LNCaP clone FGC (cell line): ENCODE measurements at regions not wholly inside any gene's neighbourhood (a gene's known extent, or its start where the extent isn't known, plus 50 kb on each side); places are given as distances from the start of the nearest gene placed in this dataset.

Experiments
- DNase-seq: peaks from one replicate; pipeline ENCODE4 v3.0.0-alpha.2; 2011; ENCODE audit warnings: low read depth
- H3K4me3 ChIP-seq: 2 replicates; pipeline ENCODE4 v1.5.1; 2011; ENCODE audit warnings: mild to moderate bottlenecking, low read depth, low read length, control low read depth
- TF ChIP-seq, protein P1 (sequence below): IDR thresholded peaks from 2 replicates; pipeline ENCODE4 v1.5.1; 2012; ENCODE audit warnings: mild to moderate bottlenecking; ENCODE audit not compliant: control insufficient read depth, insufficient read depth; ENCODE audit errors: extremely low read depth

DNA sequence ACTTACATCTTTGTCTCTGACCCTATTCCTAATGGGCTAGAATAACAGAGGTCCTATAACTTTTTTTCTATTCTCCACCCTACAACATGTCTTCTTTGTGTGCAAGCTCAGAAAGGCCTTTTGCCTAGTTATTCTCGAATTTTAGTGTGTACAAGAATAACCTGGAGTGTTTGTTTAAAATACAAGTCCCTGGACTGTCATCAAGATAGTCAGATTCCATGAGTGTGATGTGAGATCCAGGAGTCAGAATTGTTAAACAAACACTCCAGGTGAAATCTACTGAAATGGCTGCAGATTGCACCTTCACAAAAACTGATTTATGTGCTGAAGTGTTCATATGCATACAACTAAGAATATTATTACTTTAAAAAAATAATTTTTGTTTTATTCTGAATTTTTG lies 114.4 kb upstream of the DIO2 start:
- H3K4me3 ChIP-seq: no peak overlapping the region
- DNase-seq: no peak
- TF ChIP-seq, protein P1, sequence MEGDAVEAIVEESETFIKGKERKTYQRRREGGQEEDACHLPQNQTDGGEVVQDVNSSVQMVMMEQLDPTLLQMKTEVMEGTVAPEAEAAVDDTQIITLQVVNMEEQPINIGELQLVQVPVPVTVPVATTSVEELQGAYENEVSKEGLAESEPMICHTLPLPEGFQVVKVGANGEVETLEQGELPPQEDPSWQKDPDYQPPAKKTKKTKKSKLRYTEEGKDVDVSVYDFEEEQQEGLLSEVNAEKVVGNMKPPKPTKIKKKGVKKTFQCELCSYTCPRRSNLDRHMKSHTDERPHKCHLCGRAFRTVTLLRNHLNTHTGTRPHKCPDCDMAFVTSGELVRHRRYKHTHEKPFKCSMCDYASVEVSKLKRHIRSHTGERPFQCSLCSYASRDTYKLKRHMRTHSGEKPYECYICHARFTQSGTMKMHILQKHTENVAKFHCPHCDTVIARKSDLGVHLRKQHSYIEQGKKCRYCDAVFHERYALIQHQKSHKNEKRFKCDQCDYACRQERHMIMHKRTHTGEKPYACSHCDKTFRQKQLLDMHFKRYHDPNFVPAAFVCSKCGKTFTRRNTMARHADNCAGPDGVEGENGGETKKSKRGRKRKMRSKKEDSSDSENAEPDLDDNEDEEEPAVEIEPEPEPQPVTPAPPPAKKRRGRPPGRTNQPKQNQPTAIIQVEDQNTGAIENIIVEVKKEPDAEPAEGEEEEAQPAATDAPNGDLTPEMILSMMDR: no peak

DNA sequence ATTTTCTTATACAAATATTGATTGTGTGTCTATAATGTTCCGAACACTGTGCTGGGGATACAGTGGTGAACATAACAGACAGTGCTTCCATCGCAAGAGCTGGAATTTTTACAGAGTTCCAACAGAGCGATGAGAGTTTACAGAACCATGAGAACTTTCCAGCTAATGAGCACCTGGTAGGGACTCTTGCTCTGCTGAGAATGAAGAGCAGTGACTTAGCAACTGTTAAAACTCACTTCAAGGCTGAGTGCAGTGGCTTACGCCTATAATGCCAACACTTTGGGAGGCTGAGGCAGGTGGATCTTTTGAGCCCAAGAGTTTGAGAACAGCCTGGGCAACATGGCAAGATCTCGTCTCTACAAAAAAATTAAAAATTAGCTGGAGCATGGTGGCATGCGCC lies 113.8 kb upstream of the DIO2 start:
- DNase-seq: no peak
- H3K4me3 ChIP-seq: no peak overlapping the region
- TF ChIP-seq, protein P1: no peak

DNA sequence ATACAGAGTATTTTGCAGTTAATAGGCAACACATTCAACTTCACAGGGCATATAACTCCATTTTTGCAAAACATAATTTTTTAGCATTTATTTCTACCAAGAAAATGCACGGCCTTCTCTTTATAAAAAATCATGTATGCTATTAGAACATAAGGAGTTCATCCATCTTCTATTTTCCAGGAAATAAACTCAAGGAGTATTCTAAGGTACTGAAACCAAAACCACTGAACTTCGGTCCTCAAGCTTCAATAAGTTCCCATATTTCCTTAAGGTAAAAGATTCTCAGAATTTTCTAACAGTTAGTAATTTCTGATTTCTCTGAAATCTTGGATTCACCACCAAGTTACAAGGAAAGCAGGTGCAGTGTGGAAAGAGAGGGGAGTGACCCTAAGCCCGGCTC lies 113.3 kb upstream of the DIO2 start:
- H3K4me3 ChIP-seq: no peak overlapping the region
- DNase-seq: no peak
- TF ChIP-seq, protein P1: no peak

DNA sequence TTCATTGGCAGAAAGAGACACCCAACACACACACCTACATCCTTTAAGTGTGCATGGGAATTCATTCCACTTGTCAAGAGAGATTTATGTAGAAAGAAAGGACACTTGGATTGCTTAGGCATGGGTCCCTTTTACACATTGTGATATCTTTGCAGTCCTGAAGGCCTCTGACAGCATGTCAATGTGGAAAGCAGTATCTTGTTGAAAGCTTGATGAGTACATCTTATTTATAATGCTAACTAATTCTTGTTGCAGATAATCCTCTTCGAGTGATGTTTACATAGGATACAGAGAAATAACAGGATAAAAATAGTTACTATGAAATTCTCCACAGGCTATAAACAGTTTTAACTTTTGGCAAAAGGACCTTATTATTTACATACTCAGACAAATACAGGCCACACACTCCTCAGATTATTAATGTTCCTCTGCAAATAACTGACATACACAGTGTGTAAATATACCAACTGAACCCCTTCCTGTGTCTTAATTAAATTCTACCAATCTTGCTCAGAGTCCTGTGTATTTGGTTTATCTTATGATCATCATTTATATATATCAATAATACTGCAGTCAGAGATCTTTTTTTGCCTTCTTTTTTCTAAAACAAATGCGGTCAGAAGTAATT lies 111.8 kb upstream of the DIO2 start:
- TF ChIP-seq, protein P1: no peak
- no peak for DNase-seq

DNA sequence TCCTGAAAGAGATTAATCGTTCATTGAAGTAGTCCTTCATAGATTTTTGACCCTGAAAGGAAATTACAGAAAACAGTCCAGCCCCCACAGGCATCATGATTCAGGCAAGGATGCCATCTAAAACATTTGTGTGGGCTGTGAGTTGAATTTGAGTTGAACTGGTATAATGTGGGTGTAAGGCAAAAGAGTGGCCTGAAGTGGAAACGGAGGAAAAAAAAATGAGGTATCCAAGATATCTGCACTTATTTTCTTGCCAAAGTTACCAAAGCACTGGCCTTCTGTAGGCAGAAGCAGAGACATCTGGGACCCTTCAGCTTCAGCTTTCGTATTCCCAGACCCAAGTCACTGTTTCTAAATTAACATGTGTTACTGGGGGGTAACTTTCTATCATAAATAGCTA lies 105.1 kb upstream of the DIO2 start:
- TF ChIP-seq, protein P1: no peak
- H3K4me3 ChIP-seq: no peak overlapping the region
- no peak for DNase-seq

More for the DNA sequence above, 111.8 kb upstream of the DIO2 start:
- H3K4me3 ChIP-seq: no peak overlapping the region

DNA sequence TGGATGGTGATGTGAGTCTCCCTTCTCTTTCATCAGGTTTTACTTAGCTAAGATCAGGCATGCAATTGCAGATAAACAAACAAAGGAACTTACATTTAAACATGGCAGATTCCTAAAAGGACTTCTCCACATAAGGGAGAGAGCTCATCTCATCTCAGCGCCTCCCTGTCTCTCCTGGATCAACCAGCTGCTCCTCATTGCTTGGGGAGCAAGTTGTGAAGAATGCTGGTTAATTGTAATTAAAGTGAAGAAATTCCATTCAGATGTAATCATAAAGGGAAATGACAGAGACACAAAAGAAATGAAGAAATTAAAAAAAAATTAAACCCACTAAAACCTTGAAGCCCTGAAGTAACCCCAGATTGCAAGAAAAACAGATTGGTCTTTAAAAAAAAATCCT lies 104.4 kb upstream of the DIO2 start:
- DNase-seq: no peak
- H3K4me3 ChIP-seq: no peak overlapping the region
- TF ChIP-seq, protein P1: no peak

DNA sequence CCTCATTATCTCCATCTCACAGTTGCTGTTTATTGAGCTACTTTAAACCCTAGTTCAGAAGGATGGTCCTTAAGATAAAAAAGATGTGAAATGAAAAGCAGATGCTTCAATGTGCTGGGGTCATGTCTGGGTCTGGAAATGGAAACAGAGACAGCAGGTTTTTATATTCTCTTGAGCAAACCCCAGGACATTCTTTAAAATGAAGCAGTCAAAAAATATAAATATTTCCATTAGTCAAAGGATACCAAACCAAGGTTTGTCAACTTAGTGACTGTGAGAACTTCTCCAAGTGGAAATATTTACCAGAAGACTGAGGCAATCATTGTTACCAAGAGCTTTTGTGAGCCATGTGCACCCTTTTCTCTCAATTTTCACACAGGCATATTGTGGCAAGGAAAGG lies 102.5 kb upstream of the DIO2 start:
- no peak for DNase-seq
- H3K4me3 ChIP-seq: no peak overlapping the region
- TF ChIP-seq, protein P1: no peak
